Astrocyte (in vitro differentiated cells and primary cell): ENCODE measurements at regions not wholly inside any gene's neighbourhood (a gene's known extent, or its start where the extent isn't known, plus 50 kb on each side); places are given as distances from the start of the nearest gene placed in this dataset.

Source experiments
- CTCF ChIP-seq: IDR thresholded peaks from 2 replicates; pipeline ENCODE4 v1.5.1; 2011; ENCODE audit warnings: low read depth, mild to moderate bottlenecking, inconsistent platforms, low read length, moderate library complexity; ENCODE audit not compliant: insufficient read depth
- EZH2 ChIP-seq: IDR thresholded peaks from 2 replicates; pipeline ENCODE4 v1.6.1; 2012; ENCODE audit warnings: mild to moderate bottlenecking, low read length, inconsistent platforms; ENCODE audit not compliant: insufficient read depth

GRCh38 chr9:117587263-117587662, 116.9 kb upstream of the TLR4 start:
- TF ChIP-seq CTCF (no peak), EZH2 (no peak)
